Ramos (cell line): ENCODE measurements at regions not wholly inside any gene's neighbourhood (a gene's known extent, or its start where the extent isn't known, plus 50 kb on each side); places are given as distances from the start of the nearest gene placed in this dataset.

ENCODE experiments used
- in situ Hi-C: fragments of 300-500 bp; cut with MboI; formaldehyde crosslinking; loops from one replicate; pipeline ENCODE4 v1.14.3; 2022; ENCODE audit warnings: low sequenced_read_pairs; ENCODE audit not compliant: unreplicated experiment

DNA sequence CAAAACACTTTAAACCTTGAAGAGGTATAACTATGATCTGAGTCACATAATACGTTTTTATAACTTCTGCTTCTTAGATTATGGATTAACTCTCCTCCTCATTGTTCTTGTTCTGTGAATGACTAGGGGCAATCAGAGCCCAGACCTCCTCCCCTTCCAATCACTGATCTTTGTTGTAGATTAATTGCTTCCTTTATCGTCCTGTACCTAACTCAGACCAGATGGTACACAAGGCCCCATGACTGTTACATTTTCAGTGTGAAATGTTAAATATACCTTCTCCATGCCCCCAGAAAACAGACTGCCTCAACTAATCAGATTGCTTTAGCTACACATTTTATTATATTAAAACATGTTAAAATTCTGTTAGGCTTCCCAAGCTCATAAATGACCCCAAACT lies 211.7 kb downstream of the RNF152 start:
- in situ Hi-C loops: no loop called here

DNA sequence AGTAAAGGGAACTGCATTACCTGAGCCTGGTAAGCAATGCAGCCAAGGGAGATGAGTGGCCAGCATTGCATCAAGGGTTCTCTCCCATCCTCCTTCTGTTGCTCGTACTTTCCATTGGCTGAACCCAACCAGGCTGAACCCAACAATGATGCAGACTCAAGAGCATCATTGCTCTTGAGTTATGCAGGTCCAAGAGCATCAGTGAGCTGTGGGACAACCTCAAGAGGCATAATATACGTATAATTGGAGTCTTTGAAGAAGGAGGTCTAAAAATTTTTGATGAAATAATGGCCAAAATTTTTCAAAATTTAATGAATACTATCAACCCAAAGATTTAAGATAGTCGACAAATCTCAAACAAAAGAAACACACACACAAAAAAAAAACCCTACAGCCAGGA lies 213.0 kb downstream of the RNF152 start:
- in situ Hi-C loops: no loop called here

DNA sequence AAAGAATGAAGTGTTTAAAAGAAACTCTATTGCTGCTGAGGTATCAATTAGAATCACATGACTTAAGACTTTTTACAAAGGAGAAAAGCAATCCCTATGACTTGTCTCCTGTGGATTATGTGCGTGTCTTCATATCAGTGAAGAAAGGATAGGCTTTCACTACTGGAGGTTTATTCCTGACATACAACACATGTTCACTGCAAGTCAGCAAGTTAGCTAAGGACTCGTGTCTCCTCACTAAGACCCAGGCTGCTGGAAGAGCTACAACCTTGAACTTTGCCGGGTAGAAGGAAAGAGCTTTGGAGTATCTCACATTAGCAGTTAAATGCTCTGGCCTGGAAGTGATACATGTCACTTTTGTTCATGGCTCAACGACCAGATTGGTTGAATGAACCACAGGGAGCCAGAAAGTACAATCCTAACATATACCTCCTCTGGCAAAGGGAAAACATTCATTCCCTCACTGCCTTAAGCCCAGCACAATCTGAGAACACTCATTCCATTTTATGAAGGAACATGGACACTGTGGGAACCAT lies 215.3 kb downstream of the RNF152 start:
- in situ Hi-C loops: no loop called here

DNA sequence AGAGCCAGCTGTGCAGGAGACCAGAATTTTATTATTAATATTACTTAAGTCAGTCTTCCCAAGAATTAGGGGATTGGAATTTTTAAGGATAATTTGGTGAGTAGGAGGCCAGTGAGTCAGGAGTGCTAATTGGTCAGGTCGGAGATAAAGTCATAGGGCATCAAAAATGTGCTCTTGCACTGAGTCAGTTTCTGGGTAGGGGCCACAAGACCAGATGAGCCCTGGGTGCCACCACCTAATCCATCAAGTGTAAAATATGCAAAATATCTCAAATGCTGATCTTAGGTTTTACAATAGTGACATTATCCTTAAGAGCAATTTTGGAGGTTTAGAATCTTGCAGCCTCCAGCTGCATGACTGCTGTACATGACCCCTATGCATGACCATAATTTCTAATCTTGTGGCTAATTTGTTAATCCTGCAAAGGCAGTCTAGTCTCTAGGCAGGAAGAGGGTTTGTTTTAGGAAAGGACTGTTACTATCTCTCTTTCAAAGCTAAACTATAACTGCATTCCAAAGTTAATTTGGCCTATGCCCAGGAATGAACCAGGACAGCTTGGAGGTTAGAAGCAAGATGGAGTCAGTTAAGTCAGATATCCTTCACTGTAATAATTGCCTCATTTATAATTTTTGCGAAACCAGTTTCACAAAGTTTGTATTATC lies 215.9 kb downstream of the RNF152 start:
- in situ Hi-C loops: no loop called here

DNA sequence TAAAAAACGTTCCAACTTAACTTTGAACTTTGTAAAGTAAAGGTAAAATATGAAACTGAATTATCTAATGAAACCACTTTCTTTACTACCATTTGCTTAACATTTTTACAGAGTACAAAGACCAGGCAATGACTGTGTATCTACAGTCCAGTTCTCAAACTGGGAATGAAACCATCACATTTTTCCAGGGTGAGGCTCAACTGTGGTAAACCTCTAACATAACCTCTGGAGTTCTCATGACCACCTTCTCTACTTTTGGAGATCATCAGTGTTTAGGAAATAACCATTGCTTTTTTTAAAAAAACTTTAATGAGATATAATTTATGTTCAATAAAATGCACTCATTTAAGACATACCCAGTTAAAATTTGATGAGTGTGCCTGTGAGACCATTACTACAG lies 223.5 kb downstream of the RNF152 start:
- in situ Hi-C loops: no loop called here

DNA sequence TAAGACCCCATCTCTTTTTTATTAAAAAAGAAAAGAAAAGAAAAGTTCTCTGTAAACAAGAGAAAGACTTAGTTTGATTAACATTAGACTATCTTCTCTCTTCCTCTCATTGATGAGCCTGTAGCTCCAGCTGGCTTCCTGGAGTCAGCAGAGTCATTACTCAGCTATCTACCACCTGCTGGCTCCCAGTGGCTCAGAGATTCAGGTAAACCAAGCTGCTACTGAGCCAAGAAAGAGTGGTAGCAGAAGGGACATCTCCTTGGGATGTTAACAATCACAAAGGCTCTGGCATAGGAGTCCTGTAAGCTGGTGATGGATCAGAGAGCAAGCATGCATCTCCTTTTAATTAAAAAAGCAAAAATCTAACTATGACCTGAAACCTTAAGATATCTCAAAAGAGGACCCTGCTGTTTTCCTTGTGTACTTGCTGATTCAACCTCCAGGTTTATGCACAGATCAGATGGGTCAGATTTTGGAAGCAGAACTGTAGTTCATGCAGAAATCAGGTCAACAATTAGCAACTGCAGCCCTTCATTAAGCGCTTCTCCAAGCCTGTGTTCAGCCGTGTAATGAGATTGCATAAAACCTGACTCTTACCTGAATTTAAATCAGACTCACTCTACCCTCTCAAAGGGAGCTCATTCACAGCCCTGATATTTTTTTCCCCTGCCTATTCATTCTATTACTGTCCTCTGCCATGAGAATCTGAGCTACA lies 225.8 kb downstream of the RNF152 start:
- in situ Hi-C loops: no loop called here

DNA sequence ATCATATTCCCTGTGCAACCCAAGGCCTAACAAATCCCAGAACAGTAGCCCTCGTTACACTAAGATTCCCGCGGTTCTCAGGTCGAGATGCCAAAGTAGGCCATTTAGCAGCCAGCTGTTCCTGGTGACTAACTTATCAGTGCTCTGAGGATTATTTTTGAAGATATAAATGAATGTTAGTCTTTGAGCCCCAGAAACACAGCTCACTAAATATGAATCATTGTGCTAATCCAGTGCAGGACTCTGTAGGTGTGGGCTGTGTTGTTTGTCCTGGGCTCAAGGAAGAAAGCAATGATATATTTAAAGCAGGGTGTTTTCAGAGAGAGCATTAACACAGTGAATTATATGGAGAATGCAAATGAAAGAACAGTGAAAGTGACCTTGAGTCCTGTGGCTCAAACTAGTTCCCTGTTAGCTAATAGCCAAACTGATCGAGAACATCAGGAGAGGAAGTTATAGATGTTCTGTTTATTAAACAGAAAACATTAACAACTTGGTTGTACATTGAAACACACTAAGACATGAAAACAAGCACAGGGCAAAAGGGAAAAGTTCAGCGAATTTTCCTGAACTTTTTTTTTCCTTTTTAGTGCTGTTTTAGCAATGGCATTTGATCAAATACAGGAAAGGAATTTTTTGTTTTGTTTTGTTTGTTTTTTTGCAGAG lies 228.3 kb downstream of the RNF152 start:
- in situ Hi-C loops: no loop called here

DNA sequence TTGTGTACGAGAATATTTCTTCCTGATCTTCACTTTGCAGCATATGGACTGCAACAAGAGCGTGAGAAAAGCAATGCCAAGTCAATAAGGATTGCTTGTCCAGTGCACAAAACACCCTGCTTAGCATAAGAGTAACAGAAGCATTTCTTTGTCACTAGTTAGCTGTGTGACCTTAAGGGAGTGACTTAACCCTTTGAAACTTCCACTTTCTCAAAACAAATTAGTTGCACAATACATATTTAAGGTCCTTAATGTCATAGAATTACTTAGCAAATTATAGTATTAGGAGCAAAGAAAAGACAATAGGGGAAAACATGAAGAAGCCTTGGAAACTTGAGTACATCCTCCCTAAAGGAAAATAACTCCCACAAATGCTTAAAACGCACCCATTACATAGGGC lies 230.1 kb downstream of the RNF152 start:
- in situ Hi-C loops: no loop called here

DNA sequence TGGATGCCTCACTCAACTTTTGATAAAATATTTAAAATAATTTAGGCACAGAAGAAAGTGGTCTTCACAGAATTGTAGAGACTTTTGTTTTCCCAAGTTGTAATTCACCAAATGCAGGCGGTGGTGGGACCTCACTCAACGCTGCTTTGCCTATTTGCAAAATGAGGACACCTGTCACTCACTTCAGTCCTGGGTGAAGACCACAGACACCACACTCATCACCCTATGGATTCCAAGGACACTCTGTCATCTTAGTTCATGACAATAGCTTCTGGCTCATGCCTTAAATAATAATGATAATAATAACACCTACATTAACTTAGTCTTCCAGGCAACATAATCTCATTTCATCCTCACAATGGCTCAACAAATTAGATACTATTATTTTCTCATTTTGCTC lies 234.4 kb downstream of the RNF152 start:
- in situ Hi-C loops: no loop called here

DNA sequence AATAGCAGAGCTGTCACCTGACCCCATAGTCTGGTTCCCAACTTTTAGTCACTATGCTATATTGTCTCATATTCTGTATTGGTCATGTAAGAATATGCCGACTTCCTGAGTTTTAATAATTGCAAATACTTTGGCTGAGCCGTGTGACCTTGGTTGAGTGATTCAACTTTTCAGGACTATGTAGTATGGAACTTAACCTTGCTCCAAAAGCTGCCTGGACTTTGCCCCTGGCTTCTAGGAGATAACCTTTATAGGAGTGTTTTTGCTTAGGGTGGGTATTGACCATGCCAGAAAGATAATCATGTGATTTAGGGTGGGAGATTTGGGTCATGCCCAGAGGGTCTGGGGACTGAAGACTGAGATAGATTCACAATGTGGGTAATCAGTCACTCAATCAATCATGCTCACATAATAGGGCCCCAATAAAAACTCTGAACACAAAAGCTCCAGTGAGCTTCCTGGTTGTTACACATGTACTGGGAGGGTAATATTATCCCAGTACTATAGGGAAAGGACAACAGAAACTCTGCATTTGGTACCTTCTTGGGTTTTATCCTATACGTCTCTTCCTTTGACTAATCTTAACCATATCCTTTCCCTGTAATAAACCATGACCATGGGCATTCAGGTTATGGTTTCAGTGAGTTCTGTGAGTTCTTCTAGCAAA lies 235.6 kb downstream of the RNF152 start:
- in situ Hi-C loops: no loop called here

DNA sequence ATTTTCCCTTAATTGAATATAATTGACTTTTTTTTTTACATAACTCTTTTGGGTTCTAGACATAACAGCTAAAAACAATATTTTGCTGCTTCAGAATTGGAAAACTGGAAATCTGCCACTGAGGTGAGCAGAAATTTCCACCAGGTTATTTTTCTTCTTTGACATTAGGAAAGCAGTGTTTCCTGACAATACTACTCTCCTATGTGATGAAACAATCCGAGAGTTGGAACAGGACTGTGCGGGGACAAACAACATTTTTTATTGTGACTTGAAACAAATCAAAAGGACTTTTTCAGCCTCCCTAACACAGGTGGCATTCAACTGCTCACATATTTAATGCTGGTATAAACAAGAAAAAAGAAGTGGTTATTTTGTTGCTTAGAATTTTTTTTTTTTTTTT lies 237.2 kb downstream of the RNF152 start:
- in situ Hi-C loops: no loop called here

DNA sequence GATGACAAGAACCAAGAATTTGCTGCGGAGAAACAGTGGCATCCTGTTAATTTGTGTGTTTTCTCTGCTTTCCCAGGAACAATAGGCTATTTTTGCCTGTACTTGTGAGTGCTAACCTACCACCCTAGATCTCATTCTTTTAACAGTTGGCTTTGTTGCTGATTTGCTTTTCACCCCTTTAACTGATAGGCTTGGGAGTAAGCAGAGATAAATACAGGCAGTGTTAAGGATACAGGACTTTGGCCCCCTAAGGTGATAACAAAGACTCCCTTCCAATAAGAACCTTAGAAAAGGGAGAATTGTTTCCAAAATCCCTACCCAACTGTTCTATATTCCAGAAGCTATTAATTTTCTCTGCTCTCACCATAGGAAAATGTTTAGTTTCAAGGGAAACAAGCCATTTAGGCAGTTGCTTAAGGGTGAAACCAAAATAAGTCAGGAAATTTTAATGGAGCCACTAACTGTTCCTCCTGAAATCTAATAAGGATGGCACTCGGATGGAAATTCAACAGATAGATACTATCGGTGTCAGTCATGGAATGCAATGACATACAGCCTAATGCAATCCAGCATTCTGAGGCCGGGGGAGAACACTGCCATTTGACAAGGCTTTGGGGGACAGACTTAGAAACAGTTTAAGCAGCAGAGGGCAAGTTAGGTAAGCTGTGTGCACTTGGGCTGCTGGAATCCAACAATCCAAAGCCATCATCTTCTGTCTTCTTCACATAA lies 238.8 kb downstream of the RNF152 start:
- in situ Hi-C loops: no loop called here

DNA sequence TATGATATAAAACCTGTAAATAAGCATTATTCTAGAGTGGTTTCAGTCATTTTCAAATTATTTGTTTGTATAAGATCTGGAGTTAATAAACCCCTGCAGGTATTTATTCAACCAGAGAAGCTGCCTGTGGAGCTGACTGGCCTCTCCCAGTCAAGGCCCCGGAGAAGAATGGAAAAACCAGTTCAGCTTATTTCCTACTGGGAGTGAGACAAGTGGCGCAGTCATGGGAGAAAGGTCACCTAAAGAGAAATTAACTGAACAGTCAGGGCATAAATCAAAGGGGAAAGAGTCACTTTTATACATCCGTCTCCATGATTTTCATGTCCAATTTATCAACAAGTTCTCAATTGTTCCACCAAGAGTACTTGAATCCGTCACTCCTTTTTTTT lies 240.9 kb downstream of the RNF152 start:
- in situ Hi-C loops: no loop called here

DNA sequence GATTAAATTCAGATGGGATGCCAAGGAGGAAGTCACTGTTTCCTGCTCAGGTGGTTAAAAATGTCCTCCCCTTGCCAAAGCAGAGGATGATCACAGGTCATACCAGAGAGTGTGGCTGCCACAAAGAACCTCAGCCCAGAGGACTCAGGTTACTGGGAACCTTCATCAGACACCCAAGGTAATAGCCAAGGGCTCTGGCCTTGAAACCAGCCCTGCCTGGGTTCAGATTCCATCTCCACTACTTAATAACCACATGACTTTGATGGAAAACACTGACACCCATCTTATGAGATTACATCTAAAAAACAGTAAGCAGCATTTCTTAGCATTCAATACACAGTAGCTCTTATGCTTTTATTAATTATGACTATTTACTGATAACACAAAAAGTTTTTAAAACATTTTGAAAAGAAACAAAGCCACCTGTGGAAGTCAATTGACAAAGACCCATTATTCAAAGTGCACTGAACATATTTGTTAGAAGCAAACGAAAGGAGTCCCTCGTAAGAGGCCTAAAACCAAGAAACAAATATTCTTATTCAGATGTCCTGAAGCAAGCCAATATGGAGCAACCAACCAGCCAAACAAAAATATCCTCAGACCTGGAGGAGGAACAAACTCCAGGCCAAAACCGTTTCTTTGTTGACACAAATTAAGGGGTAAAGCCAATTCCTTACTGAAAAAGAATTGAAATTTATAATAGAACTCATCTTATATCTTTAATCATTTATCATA lies 241.5 kb downstream of the RNF152 start:
- in situ Hi-C loops: no loop called here

DNA sequence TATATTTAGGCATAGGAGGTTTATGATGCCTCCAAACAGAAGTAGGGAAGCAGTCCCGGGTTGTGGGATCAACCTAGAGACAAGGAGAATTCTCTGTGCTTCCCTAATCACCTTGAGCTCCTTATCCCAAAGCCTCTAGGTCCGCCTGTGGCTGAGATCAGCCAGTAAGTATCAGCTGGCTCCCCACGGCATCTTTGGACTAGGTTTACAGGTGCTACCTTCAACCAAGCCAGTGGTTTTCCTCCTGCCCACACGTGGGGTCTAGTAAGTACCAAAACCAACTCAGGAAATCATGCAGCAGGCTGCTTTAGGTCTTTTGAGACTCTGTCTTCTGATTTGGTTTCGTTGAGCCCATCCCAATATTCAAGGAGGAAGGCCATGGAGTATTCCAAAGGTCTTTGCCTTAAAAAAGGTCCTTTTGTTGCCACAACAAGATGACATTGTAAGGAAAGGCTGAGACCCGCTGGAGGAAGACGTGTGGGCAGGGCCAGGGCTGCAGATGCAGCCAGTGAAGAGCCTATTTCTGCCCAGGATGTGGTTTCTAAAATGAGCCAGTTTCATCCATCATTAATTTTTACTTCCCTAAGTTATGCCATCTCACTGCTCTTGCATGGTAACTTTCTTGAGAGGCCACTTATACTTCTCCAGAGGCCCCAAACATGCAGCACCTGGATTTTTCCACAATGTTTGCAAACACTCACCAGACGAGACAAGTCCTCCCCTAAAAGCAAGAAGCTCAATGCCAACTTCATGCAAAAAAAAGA lies 248.7 kb downstream of the RNF152 start:
- in situ Hi-C loops: loop anchor here (25.0 kb wide), 1 partner anchor 493 kb away; no protein-coding TSS in a partner anchor

DNA sequence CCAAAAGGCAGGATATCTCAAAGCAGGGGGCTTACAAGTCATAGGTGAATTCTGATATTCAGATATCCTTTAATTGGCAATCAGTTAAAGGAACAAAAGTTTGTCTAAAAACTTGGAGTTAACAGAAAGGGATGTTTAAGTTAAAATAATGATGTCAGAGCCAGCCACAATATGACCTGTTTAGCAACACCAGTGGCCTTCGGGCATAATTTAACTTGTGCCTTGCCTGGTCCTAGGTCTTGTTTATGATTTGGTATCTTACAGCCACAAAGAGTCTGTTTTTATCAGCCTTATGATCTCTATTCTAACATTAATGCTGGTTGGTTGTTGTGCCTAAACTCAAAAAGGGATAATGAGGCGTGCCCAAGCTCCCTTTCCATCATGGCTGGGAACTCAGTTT lies 252.9 kb downstream of the RNF152 start:
- in situ Hi-C loops: loop anchor here (25.0 kb wide), 1 partner anchor 497 kb away; no protein-coding TSS in a partner anchor

DNA sequence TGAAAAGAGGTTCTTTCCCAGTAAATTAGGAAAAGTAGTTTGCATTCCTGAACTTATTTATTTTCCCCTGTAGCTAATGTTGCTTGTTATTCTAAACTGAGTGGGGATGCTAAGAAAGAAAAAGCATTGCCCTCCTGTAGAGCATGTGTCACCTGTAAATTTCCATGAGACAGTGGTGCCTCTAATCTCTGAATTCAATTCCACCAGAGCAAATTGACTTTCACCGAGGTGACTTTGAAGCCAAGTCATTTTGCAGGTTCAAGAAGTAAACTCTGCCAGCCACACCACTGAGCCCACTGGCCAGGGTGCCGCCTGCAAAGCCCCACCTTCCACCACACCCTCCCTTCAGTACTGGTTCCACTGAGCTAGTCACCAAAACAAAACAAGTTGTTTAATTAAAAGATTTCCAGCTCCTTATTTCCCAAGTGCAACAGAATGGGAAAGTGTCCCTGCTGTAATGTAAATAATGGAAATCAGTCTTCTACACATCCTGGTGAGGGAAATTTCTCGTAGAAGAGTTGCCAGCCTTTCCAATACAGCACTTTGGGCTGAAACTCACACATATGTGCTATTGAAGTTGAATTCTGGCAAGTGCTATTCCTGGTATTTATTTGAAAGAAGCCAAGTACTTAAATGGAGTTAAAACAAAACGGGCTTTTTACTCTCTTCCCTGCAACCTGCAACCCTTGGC lies 254.8 kb downstream of the RNF152 start:
- in situ Hi-C loops: loop anchor here (25.0 kb wide), 1 partner anchor 499 kb away; no protein-coding TSS in a partner anchor

DNA sequence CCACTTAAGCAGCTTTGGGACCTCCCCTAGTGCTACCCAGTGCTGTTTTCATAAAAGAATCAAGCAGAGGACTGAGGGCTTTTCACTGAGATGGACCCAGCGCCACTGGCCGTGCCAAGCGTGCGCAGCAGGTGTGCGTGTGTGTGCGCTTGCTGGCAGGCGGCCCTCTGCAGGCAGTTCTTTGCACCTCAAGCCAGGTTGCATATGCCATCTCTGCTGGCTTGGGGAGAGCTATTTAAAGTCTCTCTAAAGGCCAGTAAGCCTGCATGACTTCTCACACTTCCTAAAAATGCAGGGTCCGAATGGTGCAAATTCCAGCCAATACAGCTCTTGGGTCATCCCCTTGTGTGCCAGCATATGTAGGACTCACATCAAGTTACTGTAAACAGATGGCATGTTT lies 255.5 kb downstream of the RNF152 start:
- in situ Hi-C loops: loop anchor here (25.0 kb wide), 1 partner anchor 500 kb away; no protein-coding TSS in a partner anchor
